Loucy (cell line): ENCODE measurements at regions not wholly inside any gene's neighbourhood (a gene's known extent, or its start where the extent isn't known, plus 50 kb on each side); places are given as distances from the start of the nearest gene placed in this dataset.

Source experiments
- H2AFZ ChIP-seq: fragments of 200-600 bp; sonication (generic); 2 replicates; pipeline ENCODE4 v1.6.0; 2016; ENCODE audit warnings: antibody characterized with exemption, mild to moderate bottlenecking, low read length, moderate library complexity
- H3F3A ChIP-seq: fragments of 200-600 bp; 2 replicates; pipeline ENCODE4 v1.6.0; 2016; ENCODE audit warnings: antibody characterized with exemption, low read depth, mild to moderate bottlenecking
- H3K27me3 ChIP-seq: fragments of 200-600 bp; sonication (generic); 2 replicates; pipeline ENCODE4 v1.6.1; 2014; ENCODE audit warnings: low read length, mild to moderate bottlenecking; ENCODE audit not compliant: insufficient read depth, poor library complexity, severe bottlenecking
- H3K36me3 ChIP-seq: fragments of 200-600 bp; sonication (generic); 2 replicates; pipeline ENCODE4 v1.6.1; 2016; ENCODE audit warnings: low read length; ENCODE audit not compliant: insufficient read depth
- H3K4me1 ChIP-seq: fragments of 200-600 bp; sonication (generic); 2 replicates; pipeline ENCODE4 v1.5.1; 2014; ENCODE audit warnings: low read length, mild to moderate bottlenecking; ENCODE audit not compliant: insufficient read depth, poor library complexity, severe bottlenecking
- H3K4me2 ChIP-seq: fragments of 200-600 bp; sonication (generic); 2 replicates; pipeline ENCODE4 v1.6.0; 2014; ENCODE audit warnings: antibody characterized with exemption, low read length, low read depth, mild to moderate bottlenecking; ENCODE audit not compliant: poor library complexity, severe bottlenecking
- H3K4me3 ChIP-seq: fragments of 200-600 bp; sonication (generic); 2 replicates; pipeline ENCODE4 v1.5.1; 2014; ENCODE audit warnings: low read length, mild to moderate bottlenecking, mixed read lengths; ENCODE audit not compliant: poor library complexity, severe bottlenecking
- H3K79me2 ChIP-seq: fragments of 200-600 bp; sonication (generic); 2 replicates; pipeline ENCODE4 v1.6.1; 2014; ENCODE audit warnings: low read length; ENCODE audit not compliant: insufficient read depth
- H3K9ac ChIP-seq: fragments of 200-600 bp; sonication (generic); 2 replicates; pipeline ENCODE4 v1.6.0; 2014; ENCODE audit warnings: mild to moderate bottlenecking, low read depth, low read length, moderate library complexity; ENCODE audit not compliant: poor library complexity, severe bottlenecking
- H3K9me2 ChIP-seq: fragments of 200-600 bp; sonication (generic); replicated peaks from 2 replicates; pipeline ENCODE4 v1.6.1; 2016; ENCODE audit warnings: low read depth, low read length, mixed read lengths
- H3K9me3 ChIP-seq: fragments of 200-600 bp; sonication (generic); 2 replicates; pipeline ENCODE4 v1.6.1; 2014; ENCODE audit warnings: mild to moderate bottlenecking, antibody characterized with exemption, low read length, low read depth; ENCODE audit not compliant: insufficient read depth
- H4K20me1 ChIP-seq: fragments of 200-600 bp; sonication (generic); 2 replicates; pipeline ENCODE4 v1.6.0; 2014; ENCODE audit warnings: antibody characterized with exemption, low read length, mild to moderate bottlenecking; ENCODE audit not compliant: insufficient read depth, poor library complexity, severe bottlenecking
- EZH2phosphoT487 ChIP-seq: fragments of 200-600 bp; IDR thresholded peaks from 2 replicates; pipeline ENCODE4 v1.6.1; 2018; ENCODE audit warnings: antibody characterized with exemption, mild to moderate bottlenecking, moderate library complexity, borderline replicate concordance
- TF ChIP-seq, protein P1 (sequence below): fragments of 200-600 bp; sonication (generic); conservative IDR thresholded peaks from 2 replicates; pipeline ENCODE4 v1.5.1; 2014; ENCODE audit warnings: mild to moderate bottlenecking, antibody characterized with exemption, low read length

DNA sequence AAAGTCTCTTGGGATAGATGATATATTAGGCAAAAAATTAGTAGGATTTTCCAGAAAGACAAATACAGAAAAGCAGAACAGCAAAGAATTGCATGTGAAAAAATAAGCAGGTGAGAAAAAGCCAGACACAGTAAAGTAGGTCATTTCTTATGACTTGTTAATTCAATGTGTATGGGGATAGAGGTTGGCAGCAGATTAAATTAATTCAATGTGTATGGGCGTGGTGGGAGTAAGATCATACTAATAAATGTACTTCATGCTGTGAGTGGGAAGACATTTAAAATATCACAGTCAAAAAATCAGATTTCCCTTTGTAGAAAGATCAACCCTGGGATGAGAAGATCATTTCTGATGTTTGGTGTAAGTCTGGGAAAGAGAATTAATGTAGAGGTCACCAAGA, 1146.4 kb upstream of the INTU start:
- TF ChIP-seq EZH2phosphoT487, result no peak
- TF ChIP-seq, protein P1, sequence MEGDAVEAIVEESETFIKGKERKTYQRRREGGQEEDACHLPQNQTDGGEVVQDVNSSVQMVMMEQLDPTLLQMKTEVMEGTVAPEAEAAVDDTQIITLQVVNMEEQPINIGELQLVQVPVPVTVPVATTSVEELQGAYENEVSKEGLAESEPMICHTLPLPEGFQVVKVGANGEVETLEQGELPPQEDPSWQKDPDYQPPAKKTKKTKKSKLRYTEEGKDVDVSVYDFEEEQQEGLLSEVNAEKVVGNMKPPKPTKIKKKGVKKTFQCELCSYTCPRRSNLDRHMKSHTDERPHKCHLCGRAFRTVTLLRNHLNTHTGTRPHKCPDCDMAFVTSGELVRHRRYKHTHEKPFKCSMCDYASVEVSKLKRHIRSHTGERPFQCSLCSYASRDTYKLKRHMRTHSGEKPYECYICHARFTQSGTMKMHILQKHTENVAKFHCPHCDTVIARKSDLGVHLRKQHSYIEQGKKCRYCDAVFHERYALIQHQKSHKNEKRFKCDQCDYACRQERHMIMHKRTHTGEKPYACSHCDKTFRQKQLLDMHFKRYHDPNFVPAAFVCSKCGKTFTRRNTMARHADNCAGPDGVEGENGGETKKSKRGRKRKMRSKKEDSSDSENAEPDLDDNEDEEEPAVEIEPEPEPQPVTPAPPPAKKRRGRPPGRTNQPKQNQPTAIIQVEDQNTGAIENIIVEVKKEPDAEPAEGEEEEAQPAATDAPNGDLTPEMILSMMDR, result no peak
- Histone ChIP-seq H3K9me2 (no peaks in the 10 kb centered on the region), H3F3A (no peaks in the 10 kb centered on the region), H3K36me3 (no peaks in the 10 kb centered on the region), H3K4me3 (no peak overlapping the region), H4K20me1 (no peaks in the 10 kb centered on the region), H3K9me3 (no peaks in the 10 kb centered on the region), H3K4me1 (no peaks in the 10 kb centered on the region), H3K27me3 (no peaks in the 10 kb centered on the region), H3K79me2 (no peaks in the 10 kb centered on the region), H3K9ac (no peak overlapping the region), H2AFZ (no peak overlapping the region), H3K4me2 (no peak overlapping the region)

DNA sequence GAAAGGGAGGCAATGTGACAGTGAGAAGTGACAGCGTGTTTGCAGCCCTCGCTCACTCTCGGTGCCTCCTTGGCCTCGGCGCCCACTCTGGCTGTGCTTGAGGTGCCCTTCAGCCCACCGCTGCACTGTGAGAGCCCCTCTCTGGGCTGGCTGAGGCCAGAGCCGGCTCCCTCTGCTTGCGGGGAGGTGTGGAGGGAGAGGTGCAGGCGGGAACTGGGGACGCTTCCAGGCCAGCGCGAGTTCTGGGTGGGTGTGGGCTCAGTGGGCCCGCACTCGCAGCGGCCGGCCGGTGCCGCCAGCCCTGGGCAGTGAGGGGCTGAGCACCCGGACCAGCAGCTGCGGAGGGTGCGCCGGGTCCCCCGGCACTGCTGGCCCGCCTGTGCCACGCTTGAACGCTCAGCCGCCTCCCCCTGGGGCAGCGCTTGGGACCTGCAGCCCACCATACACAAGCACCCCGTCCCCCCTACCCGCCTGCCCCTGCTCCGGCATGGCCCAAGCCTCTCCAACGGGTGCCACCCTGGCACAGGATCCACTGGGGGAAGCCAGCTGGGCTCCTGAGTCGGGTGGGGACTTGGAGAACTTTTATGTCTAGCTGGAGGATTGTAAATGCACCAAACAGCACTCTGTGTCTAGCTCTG, 1142.8 kb upstream of the INTU start:
- Histone ChIP-seq H3K36me3 (no peaks in the 10 kb centered on the region), H3K4me1 (no peaks in the 10 kb centered on the region), H3K4me2 (no peak overlapping the region), H3K79me2 (no peaks in the 10 kb centered on the region), H3F3A (no peaks in the 10 kb centered on the region), H4K20me1 (no peaks in the 10 kb centered on the region), H3K9me3 (no peaks in the 10 kb centered on the region), H3K27me3 (no peaks in the 10 kb centered on the region), H3K9ac (no peak overlapping the region), H2AFZ (no peak overlapping the region), H3K9me2 (no peaks in the 10 kb centered on the region), H3K4me3 (no peak overlapping the region)
- no peak for TF ChIP-seq EZH2phosphoT487
- TF ChIP-seq, protein P1, result no peak

DNA sequence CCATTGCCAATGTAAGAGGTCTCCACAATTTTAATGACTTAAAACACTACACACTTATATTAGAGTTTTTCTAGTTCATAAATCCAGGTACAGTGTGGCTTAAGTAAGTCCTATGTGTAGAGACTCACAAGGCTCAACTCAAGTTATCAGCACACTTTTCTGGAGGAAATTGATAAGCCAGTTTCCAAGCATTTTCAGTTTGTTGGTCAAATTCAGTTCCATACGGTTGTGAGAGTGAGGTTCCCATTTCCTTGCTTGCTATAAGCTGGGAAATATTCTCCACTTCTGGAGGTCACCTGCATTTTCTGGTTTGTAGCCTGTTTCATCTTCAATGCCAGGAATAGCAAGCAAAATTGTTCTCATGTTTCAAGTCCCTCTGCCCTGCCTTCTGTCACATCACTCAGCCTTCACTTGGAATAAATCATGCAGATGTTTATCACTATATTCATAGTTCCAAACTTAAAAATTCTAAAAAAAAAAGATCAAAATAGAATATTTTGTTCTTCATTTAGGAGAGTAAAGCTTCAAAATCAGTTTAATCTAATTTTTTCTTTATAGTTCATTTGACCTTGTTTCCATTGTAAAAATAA, 1137.5 kb upstream of the INTU start:
- no peak overlapping the region for H3K9ac ChIP-seq

More for the DNA sequence above, 1137.5 kb upstream of the INTU start:
- H3K9me3 ChIP-seq, result no peaks in the 10 kb centered on the region
- no peaks in the 10 kb centered on the region for H3K36me3 ChIP-seq
- no peak overlapping the region for H3K4me2 ChIP-seq
- H3K27me3 ChIP-seq, result no peaks in the 10 kb centered on the region
- H3K4me1 ChIP-seq, result no peaks in the 10 kb centered on the region
- TF ChIP-seq EZH2phosphoT487, result no peak
- TF ChIP-seq, protein P1, result no peak
- no peaks in the 10 kb centered on the region for H3F3A ChIP-seq
- no peak overlapping the region for H2AFZ ChIP-seq
- H4K20me1 ChIP-seq, result no peaks in the 10 kb centered on the region
- no peaks in the 10 kb centered on the region for H3K9me2 ChIP-seq
- H3K4me3 ChIP-seq, result no peak overlapping the region
- H3K79me2 ChIP-seq, result no peaks in the 10 kb centered on the region
